GM10266 (cell line): ENCODE measurements at regions not wholly inside any gene's neighbourhood (a gene's known extent, or its start where the extent isn't known, plus 50 kb on each side); places are given as distances from the start of the nearest gene placed in this dataset.

Experiments
- DNase-seq: peaks from one replicate; pipeline ENCODE4 v3.0.0; 2012; ENCODE audit errors: extremely low spot score
- CTCF ChIP-seq: IDR thresholded peaks from 2 replicates; pipeline ENCODE4 v1.5.1; 2012; ENCODE audit warnings: mild to moderate bottlenecking, low read depth; ENCODE audit not compliant: control insufficient read depth, insufficient read depth; ENCODE audit errors: missing control alignments

- no peak for TF ChIP-seq CTCF
- DNase-seq: no peak
Measured at GRCh38 chr2:103529798-103530502, 768.1 kb downstream of the TMEM182 start.

- DNase-seq: no peak
- TF ChIP-seq CTCF: no peak
Measured at GRCh38 chr2:103552775-103553174, 790.9 kb downstream of the TMEM182 start.

- TF ChIP-seq CTCF: no peak
- no peak for DNase-seq
Measured at GRCh38 chr2:103594823-103595222, 833.0 kb downstream of the TMEM182 start.

GRCh38 chr2:103605071-103605780 lies 843.4 kb downstream of the TMEM182 start:
- no peak for TF ChIP-seq CTCF
- no peak for DNase-seq

GRCh38 chr2:103615611-103616105 lies 853.8 kb downstream of the TMEM182 start:
- DNase-seq: no peak

GRCh38 chr2:103616891-103617290 lies 855.1 kb downstream of the TMEM182 start:
- no peak for DNase-seq
- no peak for TF ChIP-seq CTCF

More at GRCh38 chr2:103615611-103616105, 853.8 kb downstream of the TMEM182 start:
- no peak for TF ChIP-seq CTCF

GRCh38 chr2:103618112-103618511 lies 856.3 kb downstream of the TMEM182 start:
- TF ChIP-seq CTCF: no peak
- DNase-seq: no peak
